ENCODE measurements at regions not wholly inside any gene's neighbourhood (a gene's known extent, or its start where the extent isn't known, plus 50 kb on each side); places are given as distances from the start of the nearest gene placed in this dataset.
A peak's percentile ranks its signal among the peaks of the same experiment; 100 is the strongest.
"Not testable (repeated sequence)": the region's sequence is repeated elsewhere in the genome, so short reads cannot be mapped to it uniquely, and the experiment has no call there.

GRCh38 chr2:234249034-234249735, 198.7 kb downstream of the SPP2 start:
- DNase-seq (ENCODE audit: low read depth, low spot score) = no peak
- Histone ChIP-seq H3K27me3 (ENCODE audit: control insufficient read depth, insufficient read depth, low read length) (no peaks in the 10 kb centered on the region), H3K9me3 (ENCODE audit: control insufficient read depth, insufficient read depth, low read length) (peaks cover 8% of the 10 kb centered on the region; the same call in 1 of the 2 replicates), H3K4me3 (ENCODE audit: low read depth, low read length) (no peak overlapping the region), H3K27ac (ENCODE audit: low read depth, low read length) (no peak overlapping the region)
- ChIA-PET CTCF (no interaction called here), POLR2A (no interaction called here)
- TF ChIP-seq, protein P1, sequence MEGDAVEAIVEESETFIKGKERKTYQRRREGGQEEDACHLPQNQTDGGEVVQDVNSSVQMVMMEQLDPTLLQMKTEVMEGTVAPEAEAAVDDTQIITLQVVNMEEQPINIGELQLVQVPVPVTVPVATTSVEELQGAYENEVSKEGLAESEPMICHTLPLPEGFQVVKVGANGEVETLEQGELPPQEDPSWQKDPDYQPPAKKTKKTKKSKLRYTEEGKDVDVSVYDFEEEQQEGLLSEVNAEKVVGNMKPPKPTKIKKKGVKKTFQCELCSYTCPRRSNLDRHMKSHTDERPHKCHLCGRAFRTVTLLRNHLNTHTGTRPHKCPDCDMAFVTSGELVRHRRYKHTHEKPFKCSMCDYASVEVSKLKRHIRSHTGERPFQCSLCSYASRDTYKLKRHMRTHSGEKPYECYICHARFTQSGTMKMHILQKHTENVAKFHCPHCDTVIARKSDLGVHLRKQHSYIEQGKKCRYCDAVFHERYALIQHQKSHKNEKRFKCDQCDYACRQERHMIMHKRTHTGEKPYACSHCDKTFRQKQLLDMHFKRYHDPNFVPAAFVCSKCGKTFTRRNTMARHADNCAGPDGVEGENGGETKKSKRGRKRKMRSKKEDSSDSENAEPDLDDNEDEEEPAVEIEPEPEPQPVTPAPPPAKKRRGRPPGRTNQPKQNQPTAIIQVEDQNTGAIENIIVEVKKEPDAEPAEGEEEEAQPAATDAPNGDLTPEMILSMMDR (IDR thresholded peaks at IDR 0.05; ENCODE audit: low read depth, low read length) = no peak

- POLR2A ChIA-PET; DNase-seq (ENCODE audit: low read depth, low spot score); CTCF ChIA-PET; H3K27me3 ChIP-seq (ENCODE audit: control insufficient read depth, insufficient read depth, low read length); H3K9me3 ChIP-seq (ENCODE audit: control insufficient read depth, insufficient read depth, low read length); H3K27ac ChIP-seq (ENCODE audit: low read depth, low read length); H3K4me3 ChIP-seq (ENCODE audit: low read depth, low read length): not testable (repeated sequence)
These were observed 197.8 kb downstream of the SPP2 start for GRCh38 chr2:234248213-234248710.

GRCh38 chr2:234247453-234248180, 197.1 kb downstream of the SPP2 start:
- Histone ChIP-seq H3K27me3 (ENCODE audit: control insufficient read depth, insufficient read depth, low read length) (no peaks in the 10 kb centered on the region), H3K27ac (ENCODE audit: low read depth, low read length) (no peak overlapping the region), H3K9me3 (ENCODE audit: control insufficient read depth, insufficient read depth, low read length) (peaks cover 8% of the 10 kb centered on the region; the same call in 1 of the 2 replicates), H3K4me3 (ENCODE audit: low read depth, low read length) (no peak overlapping the region)
- ChIA-PET POLR2A (no interaction called here), CTCF (no interaction called here)
- TF ChIP-seq, protein P1 (IDR thresholded peaks at IDR 0.05; ENCODE audit: low read depth, low read length) = no peak
- no peak for DNase-seq (ENCODE audit: low read depth, low spot score)

GRCh38 chr2:234245945-234246344, 195.4 kb downstream of the SPP2 start:
- POLR2A ChIA-PET = no interaction called here
- TF ChIP-seq, protein P1 (IDR thresholded peaks at IDR 0.05; ENCODE audit: low read depth, low read length) = no peak
- no peak overlapping the region for H3K4me3 ChIP-seq (ENCODE audit: low read depth, low read length)
- H3K27me3 ChIP-seq (ENCODE audit: control insufficient read depth, insufficient read depth, low read length) = no peaks in the 10 kb centered on the region
- peaks cover 8% of the 10 kb centered on the region; the same call in 1 of the 2 replicates for H3K9me3 ChIP-seq (ENCODE audit: control insufficient read depth, insufficient read depth, low read length)
- CTCF ChIA-PET = no interaction called here
- no peak overlapping the region for H3K27ac ChIP-seq (ENCODE audit: low read depth, low read length)
- peak; percentile 68 for DNase-seq (ENCODE audit: low read depth, low spot score)

DNA sequence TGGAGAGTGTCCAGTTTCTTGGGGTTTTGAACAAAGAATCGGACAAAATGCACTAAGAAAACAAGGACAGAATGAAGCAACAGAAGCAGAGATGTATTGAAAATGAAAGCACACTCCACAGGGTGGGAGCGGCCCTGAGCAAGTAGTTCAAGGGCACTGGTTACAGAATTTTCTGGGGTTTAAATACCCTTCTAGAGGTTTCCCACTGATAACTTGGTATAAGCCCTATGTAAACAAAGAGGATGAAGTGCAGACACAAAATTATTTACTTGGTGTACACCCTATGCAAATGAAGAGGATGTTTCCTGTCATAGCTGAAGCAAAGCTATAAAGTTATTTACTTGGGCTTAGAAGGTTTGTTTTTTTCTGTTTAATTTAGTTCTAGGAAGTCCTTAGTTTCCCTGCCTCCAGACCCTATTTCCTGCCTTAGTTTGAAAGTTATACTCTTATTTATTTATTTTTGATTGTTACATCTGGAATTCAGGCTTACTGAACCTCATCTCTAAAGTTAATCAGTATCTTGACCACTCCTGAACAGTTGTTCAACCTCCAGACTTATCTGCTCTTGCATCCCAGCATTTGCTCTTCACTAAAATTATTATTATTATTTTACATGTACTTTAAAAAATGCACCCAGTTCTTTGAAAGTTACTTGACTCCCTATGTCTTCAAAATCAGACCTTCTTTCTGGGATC, 193.5 kb downstream of the SPP2 start:
- DNase-seq (ENCODE audit: low read depth, low spot score) = no peak
- Histone ChIP-seq H3K4me3 (ENCODE audit: low read depth, low read length) (no peak overlapping the region), H3K27ac (ENCODE audit: low read depth, low read length) (no peak overlapping the region), H3K27me3 (ENCODE audit: control insufficient read depth, insufficient read depth, low read length) (no peaks in the 10 kb centered on the region), H3K9me3 (ENCODE audit: control insufficient read depth, insufficient read depth, low read length) (peaks cover 8% of the 10 kb centered on the region; the same call in 1 of the 2 replicates)
- ChIA-PET POLR2A (no interaction called here), CTCF (no interaction called here)
- TF ChIP-seq, protein P1 (IDR thresholded peaks at IDR 0.05; ENCODE audit: low read depth, low read length) = no peak
